ENCODE measurements at regions not wholly inside any gene's neighbourhood (a gene's known extent, or its start where the extent isn't known, plus 50 kb on each side); places are given as distances from the start of the nearest gene placed in this dataset.
"Not testable (repeated sequence)": the region's sequence is repeated elsewhere in the genome, so short reads cannot be mapped to it uniquely, and the experiment has no call there.

DNA sequence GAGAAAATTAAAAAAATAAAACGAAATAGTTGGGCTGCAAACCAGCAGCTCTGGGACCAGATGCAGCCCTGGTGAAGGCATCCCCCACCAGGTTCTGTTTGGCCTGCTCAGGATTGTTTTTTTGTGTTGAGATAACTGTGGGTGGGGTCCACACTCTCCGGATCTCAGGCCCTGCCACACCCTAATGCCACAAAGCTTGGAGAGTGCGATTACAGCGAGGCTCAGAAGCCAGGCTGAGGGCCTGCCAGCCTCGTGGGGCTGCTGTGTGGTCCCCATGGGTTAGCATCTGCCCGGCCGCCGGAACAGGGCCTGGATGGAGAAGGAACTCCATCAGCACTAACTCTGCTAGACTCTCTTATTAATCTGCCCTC is 290.8 kb upstream of the PLGLB2 start:
- not testable (repeated sequence) for DNase-seq (ENCODE audit: low spot score)

DNA sequence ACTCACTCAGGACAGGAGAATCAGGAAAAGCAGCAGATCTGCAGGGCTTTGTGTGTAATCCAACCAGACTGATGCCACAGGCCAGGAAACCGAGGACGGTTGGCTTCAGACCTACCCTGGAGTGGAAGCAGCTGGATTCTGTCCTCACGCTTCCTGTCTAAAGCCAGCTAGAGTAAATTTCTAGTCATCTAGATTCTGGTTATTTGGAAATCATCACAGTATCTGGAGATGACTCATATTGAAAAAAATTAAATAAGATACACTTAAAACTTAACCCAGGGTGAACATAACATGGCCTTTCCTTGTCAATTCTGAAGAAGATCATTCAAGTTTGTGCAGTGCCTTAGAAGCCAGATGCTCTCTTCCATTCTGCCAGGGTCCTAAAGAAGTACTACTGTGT is 288.9 kb upstream of the PLGLB2 start:
- DNase-seq (ENCODE audit: low spot score): not testable (repeated sequence)

DNA sequence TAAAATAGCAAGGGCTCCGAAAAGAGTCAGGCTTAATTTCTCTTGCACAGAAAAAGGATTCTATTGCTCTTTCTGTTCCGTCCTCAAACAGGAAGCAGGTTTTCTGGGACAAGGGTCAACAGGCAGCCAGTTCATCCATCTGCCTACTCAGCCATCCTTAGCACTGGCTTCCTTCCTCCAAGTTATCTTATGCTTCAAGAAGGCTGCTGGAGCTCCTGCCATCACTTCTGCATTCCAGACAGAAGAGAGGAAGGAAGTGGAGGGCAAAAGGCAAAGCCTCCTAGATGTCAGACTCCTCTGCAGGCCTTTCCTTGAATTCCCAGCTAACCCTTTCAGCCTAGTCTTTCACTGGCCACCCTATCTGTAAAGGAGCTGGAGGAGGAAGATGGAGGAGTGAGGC is 287.8 kb upstream of the PLGLB2 start:
- DNase-seq (ENCODE audit: low spot score): not testable (repeated sequence)

DNA sequence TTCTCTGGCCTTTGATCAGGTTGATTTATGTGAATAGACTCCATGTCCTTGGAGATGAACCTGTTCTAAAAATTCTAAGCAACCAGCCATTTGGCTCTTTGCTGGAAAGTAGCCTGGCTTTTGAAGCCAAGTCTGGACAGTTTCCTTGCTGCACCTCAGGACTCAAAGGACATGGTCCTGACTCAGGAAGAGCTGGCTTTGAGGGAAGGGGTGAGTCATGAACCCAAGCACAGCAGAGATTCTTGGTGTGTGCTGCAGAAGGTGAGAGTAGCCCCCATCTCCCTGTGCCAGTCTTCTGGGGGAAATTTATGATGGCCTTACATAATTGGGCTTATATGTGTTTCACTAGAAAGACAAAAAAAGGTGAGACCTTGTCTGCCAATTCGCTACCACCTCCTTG is 287.2 kb upstream of the PLGLB2 start:
- DNase-seq (ENCODE audit: low spot score): not testable (repeated sequence)

DNA sequence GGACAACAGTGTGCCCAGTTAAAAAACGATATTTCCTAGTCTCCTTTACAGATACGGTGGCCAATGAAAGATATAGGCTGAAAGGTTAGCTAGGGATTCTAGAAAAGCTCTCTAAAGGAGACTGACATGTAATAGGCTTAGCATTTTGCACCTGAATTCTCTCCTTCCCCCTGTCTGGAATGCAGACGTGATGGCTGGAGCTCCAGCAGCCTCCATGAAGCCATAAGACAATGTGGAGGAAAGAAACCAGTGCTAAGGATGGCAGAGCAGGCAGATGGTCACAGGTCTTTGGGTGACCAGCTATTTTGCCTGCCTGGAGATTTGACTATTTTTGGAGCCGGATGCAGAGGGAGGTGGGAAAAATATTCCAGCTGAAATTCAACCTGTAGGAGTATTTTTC is 286.2 kb upstream of the PLGLB2 start:
- not testable (repeated sequence) for DNase-seq (ENCODE audit: low spot score)

DNA sequence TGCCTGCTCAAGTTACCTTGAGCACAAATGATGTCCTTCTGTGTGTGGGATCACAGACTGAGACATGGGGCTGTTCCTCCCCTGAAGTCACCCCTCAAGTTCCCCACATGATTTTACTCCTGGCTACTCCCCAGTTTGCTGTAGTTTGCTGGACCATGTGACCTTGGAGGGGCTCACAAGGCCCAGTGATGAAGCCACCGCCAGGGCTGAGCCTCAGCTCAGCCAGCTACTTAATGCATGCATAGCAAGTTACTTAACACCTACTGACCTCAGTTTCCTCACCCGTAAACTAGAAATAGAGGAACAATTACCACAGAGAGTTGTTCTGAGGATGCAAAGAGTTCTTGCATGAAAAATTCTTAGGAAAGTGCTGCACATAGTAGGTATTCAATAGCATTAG is 283.7 kb upstream of the PLGLB2 start:
- not testable (repeated sequence) for DNase-seq (ENCODE audit: low spot score)

DNA sequence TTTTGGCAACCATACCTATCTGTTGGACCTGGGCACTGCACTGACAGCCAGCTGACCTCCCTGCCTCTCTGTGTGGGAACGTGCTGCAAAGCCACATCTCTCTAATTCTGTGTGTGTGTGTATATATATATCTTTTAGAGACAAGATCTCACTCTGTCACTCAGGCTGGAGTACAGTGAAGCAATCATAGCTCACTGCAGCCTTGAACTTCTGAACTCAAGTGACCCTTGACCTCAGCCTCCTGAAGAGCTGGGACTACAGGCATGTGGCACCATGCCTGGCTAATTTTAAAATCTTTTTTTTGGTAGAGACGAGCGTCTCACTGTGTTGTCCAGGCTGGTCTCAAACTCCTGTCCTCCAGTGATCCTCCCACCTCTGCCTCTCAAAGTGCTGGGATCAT is 282.2 kb upstream of the PLGLB2 start:
- DNase-seq (ENCODE audit: low spot score): not testable (repeated sequence)

DNA sequence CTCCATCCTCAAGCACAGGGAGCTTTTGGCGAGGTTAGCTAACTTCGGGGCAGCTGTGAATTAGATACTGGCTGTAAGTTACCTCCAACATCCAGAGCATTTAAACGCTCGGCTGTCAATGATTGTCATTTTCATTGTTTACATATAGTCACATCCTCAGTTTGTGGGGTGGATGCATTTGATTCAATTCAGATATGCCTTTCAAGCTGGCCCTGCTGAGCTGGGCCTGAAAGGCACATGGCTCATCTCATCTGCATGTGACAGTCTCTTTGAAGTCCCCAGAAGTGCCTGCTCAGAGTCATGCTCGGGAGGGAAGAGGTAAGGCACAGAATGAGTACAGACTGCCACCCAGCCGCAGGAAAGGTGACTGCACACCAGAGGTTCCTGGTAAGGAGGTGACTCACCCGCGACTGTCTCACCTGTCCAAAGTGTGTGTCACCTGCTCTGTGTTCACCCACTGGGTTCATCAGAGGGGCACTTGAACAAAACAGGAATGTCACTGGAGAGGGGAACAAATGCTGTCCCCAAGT is 281.2 kb upstream of the PLGLB2 start:
- DNase-seq (ENCODE audit: low spot score): peak; percentile 54

DNA sequence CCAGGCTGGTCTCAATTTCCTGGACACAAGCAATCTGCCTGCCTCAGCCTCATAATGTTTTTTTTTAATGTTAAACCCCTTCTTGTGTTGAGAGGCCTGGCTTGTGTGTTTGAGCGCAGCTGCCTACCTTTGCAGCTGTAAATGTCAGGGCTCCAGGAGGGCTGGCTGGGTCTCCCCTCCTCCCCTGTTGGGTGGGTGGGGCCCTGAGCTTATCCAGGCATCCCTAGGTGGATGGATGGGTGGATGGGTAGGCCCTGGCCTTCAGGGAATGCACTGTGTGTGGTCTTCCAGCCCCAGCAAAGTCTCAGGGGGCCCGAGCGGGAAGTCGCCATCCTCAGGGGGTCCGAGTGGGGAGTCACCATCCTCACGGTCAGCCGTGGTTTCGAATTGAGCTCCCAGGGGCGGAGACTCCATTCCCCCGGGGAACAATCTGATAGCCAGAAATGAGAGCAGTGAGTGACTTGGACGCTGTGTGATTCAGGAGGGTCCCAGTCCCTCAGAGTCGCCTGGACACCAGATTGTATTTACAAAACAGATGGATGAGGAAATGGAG is 279.4 kb upstream of the PLGLB2 start:
- DNase-seq (ENCODE audit: low spot score): not testable (repeated sequence)

DNA sequence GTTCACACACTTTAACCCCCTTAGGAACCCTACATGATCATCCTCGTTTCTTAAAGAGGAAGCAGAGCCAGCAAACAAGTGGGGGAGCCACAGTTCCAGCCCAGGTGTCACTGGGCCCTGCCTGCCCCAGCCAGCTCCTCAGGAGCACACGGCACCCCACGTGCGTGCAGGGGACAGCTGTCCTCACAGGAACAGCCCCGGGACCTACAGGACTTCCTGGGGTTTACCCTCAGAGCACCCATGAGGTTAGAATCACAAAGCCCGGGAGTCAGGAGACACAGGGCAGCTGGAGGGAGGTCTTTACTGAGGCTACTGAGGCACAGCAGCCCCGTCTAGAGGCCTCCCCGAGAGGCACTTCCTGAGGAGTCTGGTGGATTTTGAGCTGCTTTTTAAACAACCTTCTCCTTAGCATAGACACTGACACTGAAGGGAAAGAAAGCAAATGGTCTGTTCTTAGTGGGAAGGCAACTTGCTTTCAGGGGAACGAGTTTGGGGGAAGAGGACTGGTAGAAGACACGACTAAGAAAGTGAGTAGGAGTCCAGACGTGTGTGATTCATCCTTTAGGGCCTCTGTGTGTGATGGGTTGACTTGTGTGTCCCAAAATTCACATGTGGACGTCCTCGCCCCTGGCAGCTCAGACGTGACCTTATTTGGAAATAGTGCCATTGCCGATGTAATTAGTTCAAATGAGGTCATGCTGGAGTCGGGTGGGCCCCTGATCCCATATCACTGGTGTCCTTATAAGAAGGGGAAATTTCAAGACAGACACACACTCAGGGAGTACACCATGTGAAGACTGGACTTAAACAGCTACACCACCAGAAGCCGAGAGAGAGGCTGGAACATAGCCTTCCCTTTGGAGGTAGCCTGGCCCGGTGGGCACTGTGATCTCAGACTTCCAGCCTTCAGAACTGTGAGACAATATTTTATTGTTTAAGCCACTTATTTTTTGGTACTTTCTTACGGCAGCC is 278.4 kb upstream of the PLGLB2 start:
- DNase-seq (ENCODE audit: low spot score): not testable (repeated sequence)

DNA sequence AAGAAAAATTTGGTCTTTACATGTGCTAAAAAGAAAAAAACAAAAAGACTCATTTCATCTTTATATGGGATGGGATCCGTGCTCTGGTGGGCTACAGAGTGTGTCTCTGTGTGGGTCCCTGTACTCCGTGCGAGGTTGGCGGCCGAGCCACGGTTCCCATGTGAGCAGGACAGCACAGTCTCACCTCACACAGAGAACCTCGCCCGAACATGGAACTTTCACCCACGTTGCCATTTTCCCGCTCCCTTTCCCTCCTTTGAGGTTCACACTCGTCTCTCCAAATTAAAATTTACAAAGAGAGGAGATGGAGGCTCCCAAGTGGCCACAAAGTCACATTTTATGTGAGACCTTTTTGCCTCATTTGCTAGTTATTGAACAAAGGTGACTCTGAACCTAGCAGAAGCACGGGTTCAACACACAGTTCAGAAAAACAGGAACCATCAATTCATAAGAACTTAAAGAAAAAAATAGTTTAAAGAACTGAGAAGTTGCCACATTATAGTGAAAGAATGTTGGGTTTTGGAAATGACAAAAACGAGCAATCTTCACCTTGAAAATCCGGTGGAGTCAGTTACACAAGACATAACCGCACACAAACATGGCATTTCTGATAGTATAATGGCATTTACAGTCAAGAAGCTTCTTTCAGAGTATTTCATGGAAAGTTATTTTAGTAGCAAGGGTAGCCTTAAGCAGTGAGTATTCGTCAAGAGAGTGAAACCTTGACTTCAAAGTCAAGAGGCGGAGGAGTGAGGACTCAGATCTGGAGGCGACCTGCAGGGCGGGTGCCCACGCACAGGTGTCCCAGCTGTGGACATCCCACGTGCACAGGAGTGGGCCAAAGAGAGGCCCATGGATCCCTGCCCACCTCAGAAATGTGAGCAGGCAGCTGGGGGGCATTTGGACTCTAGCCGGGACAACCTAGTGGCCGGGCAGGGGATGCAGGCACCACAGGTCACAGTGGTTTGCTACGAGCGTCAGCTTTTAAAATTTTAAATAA is 277.2 kb upstream of the PLGLB2 start:
- not testable (repeated sequence) for DNase-seq (ENCODE audit: low spot score)

DNA sequence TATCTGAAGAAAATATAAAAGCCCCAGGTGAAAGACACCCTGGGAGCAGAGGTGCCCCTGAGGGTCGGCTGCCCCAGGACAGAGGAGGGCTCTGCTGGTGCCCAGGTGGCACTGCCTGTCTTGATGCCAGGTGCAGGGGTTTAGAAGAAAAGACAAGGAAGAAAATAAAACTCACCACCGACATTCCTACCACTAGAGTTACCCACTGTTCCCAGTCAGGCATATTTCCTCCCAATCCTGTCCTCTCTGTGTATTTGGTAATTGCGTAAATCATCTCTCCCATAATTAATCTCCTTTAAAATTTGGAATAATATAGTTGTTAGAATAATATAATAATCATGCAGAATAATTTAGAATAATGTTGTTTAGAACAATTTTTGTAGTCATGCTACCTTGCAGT is 276.4 kb upstream of the PLGLB2 start:
- not testable (repeated sequence) for DNase-seq (ENCODE audit: low spot score)

DNA sequence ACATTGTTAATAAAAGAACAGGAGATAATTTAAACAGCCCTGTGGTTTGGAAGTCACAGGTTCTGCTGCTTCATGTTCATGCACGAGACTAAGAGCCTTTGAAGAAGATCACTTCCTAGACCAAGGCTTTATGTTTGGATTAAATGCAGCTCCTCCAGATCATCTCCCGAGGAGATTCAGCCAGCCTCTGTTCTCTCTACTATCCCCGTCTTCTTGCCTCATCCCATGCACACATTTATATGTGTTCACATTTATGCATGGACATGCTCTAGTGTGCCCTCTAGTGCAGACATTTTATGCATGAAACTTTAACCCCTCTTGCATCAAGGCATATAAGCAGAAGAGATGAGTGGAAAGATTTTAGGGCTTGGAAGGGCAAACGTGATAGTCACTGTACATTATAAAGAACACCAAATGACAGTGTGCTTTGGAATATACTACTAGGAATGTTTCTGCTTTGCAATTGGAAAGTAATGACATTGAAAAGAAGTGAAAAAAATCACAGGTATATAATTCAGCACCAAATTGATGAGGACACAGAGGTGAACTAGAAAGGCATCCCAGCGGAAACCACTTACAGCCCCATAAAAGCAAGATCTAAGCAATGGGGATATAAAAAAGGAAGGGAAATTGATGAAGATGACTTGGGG is 271.5 kb upstream of the PLGLB2 start:
- not testable (repeated sequence) for DNase-seq (ENCODE audit: low spot score)

DNA sequence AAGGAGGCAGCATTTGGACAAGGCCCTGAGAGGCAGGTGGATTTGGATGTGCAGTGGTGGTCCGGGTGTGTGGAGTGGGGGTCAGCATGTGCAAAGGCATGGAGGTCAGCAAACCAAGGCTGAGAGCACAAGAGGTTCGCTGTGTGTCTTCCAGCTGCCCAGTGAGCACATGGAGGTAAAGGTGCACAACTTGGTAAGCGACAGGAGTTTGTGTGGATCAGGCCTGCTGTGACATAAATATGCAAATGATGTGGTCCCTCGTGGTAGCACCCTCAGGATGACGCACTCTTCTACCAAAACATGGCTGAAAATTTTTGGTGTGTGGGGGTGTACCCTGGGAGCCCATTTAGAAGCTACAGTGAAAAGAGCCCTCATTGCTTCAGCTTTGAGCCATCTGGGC is 271.0 kb upstream of the PLGLB2 start:
- not testable (repeated sequence) for DNase-seq (ENCODE audit: low spot score)

DNA sequence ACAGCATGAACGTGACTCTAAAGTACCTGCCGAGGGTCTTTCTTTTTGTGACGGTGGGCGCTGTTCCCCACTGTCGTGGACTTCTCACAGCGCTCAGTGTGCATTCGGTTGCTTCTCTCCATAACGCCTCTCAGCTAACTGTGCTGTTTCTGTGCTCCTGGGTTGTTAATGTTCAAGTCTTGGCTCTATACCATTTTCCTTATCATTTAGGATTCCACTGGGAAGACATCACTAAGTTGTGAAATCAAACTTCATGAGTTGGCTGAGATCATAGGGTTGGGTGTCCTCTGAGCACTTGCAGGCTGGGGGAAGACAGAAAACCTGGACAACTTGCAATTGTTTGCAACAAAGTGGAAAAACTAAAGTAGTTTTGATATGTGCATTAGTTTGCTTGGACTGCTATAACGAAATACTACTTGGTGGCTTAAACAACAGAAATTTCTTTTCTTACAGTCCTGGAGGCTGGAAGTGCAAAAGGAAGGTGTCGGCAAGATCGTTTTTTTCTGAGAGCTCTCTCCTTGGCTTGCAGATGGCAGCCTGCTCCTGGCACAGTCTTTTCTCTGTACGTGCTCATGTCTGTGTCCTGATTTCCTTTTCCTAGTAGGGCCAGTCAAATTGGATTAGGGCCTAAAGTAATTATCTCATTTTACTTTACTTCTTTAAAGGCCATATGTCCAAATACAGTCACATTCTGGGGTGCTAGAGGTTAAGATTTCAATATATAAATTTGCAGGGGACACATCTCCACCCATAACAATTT is 270.0 kb upstream of the PLGLB2 start:
- DNase-seq (ENCODE audit: low spot score): not testable (repeated sequence)

DNA sequence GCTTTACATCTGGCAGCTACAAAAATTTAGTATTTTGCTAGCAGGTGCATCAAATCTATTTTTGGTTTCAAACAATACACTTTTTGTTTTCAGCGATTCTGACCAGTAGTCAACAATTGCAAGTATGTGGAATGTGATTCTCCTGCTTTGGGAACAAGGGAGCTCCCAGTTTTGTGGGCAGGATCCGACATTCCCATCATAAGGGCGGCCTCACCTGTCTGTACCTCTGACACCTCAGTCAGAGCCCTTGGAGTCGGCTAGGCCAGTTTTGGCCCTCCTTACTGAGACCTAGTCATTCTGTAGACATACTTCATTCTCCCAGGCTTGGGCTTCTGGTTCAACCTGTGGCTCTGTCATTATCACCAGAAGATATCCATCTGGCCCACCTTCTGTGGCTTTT is 269.0 kb upstream of the PLGLB2 start:
- DNase-seq (ENCODE audit: low spot score): not testable (repeated sequence)

DNA sequence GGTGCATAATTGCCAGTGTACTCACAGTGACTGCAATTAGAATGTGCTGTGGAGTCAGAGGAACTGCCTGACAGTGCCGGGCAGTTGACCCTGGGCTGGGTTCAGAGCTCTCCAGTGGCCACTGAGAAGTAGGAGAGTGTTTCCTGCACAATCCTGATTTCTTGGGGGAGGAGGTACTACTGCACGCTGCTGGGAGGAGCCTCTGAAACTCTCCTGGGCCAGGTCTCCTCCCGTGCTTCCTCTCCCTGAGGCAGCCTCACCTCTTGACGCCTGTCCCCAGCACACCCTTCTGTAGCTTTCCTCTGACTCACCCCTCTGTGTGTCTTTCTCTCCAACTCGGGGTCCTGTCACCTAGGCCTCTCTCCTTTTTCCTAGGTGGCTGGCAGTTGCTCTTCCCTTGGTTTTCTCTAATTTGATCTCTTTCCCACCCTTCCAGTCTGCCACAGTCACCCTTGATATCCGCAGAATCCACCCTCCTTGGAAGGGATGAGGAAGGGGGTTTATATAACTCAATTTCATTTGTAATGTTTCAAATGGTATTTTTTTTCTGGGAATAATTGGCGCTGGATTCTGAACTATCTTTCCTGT is 264.7 kb upstream of the PLGLB2 start:
- peak; percentile 36 for DNase-seq (ENCODE audit: low spot score)

DNA sequence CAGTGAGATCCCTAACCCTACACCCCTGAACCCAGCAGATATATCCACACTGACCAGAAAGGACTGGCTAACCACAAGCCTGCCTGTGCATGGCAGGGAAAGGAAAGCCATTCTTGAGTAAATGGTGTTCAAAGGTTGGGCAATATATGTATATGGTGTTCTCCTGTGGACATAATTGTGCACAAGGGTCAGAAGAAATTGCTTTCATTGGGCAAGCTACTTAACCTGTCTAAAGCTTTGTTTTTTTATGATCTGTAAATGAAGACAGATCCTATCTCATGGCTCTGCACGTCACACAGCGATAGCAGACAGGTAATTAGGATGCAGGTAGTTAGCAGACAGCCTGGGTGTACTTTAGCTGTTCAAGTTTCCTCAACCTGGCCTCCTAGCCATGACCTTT is 263.5 kb upstream of the PLGLB2 start:
- DNase-seq (ENCODE audit: low spot score): not testable (repeated sequence)

DNA sequence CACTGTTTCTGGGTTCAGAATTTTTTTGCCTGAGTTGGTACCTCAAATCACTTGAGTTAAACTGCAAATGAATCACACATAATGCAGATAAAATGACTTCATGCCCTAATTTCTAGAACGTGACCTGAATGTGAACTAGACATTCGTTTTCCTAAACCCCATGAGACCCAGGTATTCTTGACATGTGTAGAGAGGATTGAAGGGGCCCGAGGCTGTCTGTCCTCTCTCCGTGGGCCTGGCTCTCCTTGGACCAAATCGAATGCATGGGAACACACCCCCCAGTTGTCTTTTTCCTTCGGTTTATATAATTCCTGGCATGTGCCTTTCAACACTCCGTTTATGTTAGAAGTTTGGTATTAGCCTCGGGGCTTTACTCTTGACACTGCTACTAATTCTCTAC is 262.4 kb upstream of the PLGLB2 start:
- DNase-seq (ENCODE audit: low spot score): not testable (repeated sequence)

DNA sequence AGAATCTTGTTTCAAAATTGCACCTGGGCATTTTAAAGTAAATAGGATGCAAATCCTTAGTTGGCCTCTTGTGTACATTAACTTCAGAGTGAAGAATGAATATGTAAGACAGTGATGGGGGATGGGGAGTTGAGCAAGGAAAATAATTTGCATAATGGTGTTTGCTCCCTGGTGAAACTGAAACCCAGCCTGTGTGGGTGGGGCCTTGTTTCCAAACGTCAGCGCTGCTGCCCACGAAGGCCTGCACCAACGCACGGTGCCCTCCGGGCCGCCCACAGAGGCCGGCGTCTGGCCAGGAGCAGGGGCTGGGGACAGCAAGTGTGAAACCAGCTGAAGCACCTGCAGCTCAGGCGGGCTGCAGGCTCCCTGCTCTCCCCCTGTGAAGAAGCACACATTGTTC is 262.0 kb upstream of the PLGLB2 start:
- not testable (repeated sequence) for DNase-seq (ENCODE audit: low spot score)

All from LoVo (cell line).